H9 (cell line): ENCODE measurements at regions not wholly inside any gene's neighbourhood (a gene's known extent, or its start where the extent isn't known, plus 50 kb on each side); places are given as distances from the start of the nearest gene placed in this dataset.
A peak's percentile ranks its signal among the peaks of the same experiment; 100 is the strongest.

Experiments
- DNase-seq: peaks from one replicate; pipeline ENCODE4 v3.0.0-alpha.2; 2017
- H2AFZ ChIP-seq: one replicate; pipeline ENCODE4 v1.6.1; 2013; ENCODE audit warnings: mild to moderate bottlenecking, low read length, control low read depth, moderate library complexity
- H2AK5ac ChIP-seq: 2 replicates; pipeline ENCODE4 v1.6.1; 2013; ENCODE audit warnings: low read length, control low read depth, mixed read lengths; ENCODE audit not compliant: insufficient read length
- H2BK120ac ChIP-seq: one replicate; pipeline ENCODE4 v1.6.1; 2013; ENCODE audit warnings: low read depth, mild to moderate bottlenecking, low read length, control low read depth, inconsistent platforms; ENCODE audit not compliant: poor library complexity, severe bottlenecking
- H2BK12ac ChIP-seq: 2 replicates; pipeline ENCODE4 v1.6.1; 2013; ENCODE audit warnings: low read length, control low read depth, mixed read lengths, low read depth; ENCODE audit not compliant: insufficient read length
- H2BK15ac ChIP-seq: 2 replicates; pipeline ENCODE4 v1.6.1; 2013; ENCODE audit warnings: low read depth, low read length, control low read depth
- H2BK20ac ChIP-seq: one replicate; pipeline ENCODE4 v1.6.1; 2013; ENCODE audit warnings: low read depth, mild to moderate bottlenecking, low read length, control low read depth, inconsistent platforms; ENCODE audit not compliant: poor library complexity, severe bottlenecking
- H2BK5ac ChIP-seq: 2 replicates; pipeline ENCODE4 v1.6.1; 2013; ENCODE audit warnings: low read length, control low read depth, mixed read lengths; ENCODE audit not compliant: insufficient read length
- H3K14ac ChIP-seq: 2 replicates; pipeline ENCODE4 v1.6.1; 2013; ENCODE audit warnings: low read length, control low read depth; ENCODE audit not compliant: insufficient read depth
- H3K18ac ChIP-seq: 2 replicates; pipeline ENCODE4 v1.6.1; 2013; ENCODE audit warnings: low read depth, mild to moderate bottlenecking, mixed read lengths, low read length, control low read depth; ENCODE audit not compliant: insufficient read length
- H3K23ac ChIP-seq: 2 replicates; pipeline ENCODE4 v1.6.1; 2013; ENCODE audit warnings: low read length, control low read depth, mixed read lengths, low read depth; ENCODE audit not compliant: insufficient read length
- H3K23me2 ChIP-seq: 2 replicates; pipeline ENCODE4 v1.6.1; 2013; ENCODE audit warnings: low read depth, mild to moderate bottlenecking, mixed read lengths, low read length, control low read depth; ENCODE audit not compliant: insufficient read length, poor library complexity, severe bottlenecking
- H3K27ac ChIP-seq: 2 replicates; pipeline ENCODE4 v1.5.1; 2013; ENCODE audit warnings: low read length, control low read depth, mixed read lengths, low read depth; ENCODE audit not compliant: insufficient read length
- H3K27me3 ChIP-seq: 2 replicates; pipeline ENCODE4 v1.6.1; 2013; ENCODE audit warnings: low read length, control low read depth, inconsistent platforms; ENCODE audit not compliant: insufficient read depth
- H3K4ac ChIP-seq: 2 replicates; pipeline ENCODE4 v1.6.1; 2013; ENCODE audit warnings: low read depth, mild to moderate bottlenecking, control low read depth, inconsistent platforms, low read length, moderate library complexity
- H3K4me1 ChIP-seq: 2 replicates; pipeline ENCODE4 v1.6.1; 2013; ENCODE audit warnings: low read length, control low read depth, inconsistent platforms; ENCODE audit not compliant: insufficient read depth
- H3K4me2 ChIP-seq: 2 replicates; pipeline ENCODE4 v1.6.1; 2013; ENCODE audit warnings: low read length, control low read depth, mixed read lengths; ENCODE audit not compliant: insufficient read length, insufficient read depth
- H3K56ac ChIP-seq: 2 replicates; pipeline ENCODE4 v1.6.1; 2013; ENCODE audit warnings: low read depth, mild to moderate bottlenecking, mixed read lengths, low read length, control low read depth; ENCODE audit not compliant: insufficient read length
- H3K79me1 ChIP-seq: 2 replicates; pipeline ENCODE4 v1.6.1; 2013; ENCODE audit warnings: low read depth, mild to moderate bottlenecking, moderate library complexity, low read length, control low read depth, inconsistent platforms; ENCODE audit not compliant: insufficient read depth, poor library complexity, severe bottlenecking
- H3K79me2 ChIP-seq: 2 replicates; pipeline ENCODE4 v1.6.1; 2013; ENCODE audit warnings: low read length, control low read depth, inconsistent platforms; ENCODE audit not compliant: insufficient read depth
- H3K9ac ChIP-seq: 2 replicates; pipeline ENCODE4 v1.6.1; 2013; ENCODE audit warnings: low read length, control low read depth, mixed read lengths; ENCODE audit not compliant: insufficient read length; ENCODE audit errors: extremely low read depth
- H3K9me3 ChIP-seq: one replicate; pipeline ENCODE4 v1.6.1; 2013; ENCODE audit warnings: low read depth, low read length, inconsistent platforms; ENCODE audit not compliant: control insufficient read depth
- H3T11ph ChIP-seq: one replicate; pipeline ENCODE4 v1.6.1; 2013; ENCODE audit warnings: mild to moderate bottlenecking, low read length, control low read depth, inconsistent platforms
- H4K20me1 ChIP-seq: one replicate; pipeline ENCODE4 v1.6.1; 2013; ENCODE audit not compliant: control insufficient read depth, insufficient read length, insufficient read depth
- H4K5ac ChIP-seq: 2 replicates; pipeline ENCODE4 v1.6.1; 2013; ENCODE audit warnings: low read depth, mild to moderate bottlenecking, mixed read lengths, low read length, control low read depth; ENCODE audit not compliant: insufficient read length
- H4K8ac ChIP-seq: replicated peaks from 2 replicates; pipeline ENCODE4 v1.6.1; 2013; ENCODE audit warnings: low read length, control low read depth, mixed read lengths, low read depth; ENCODE audit not compliant: insufficient read length
- H4K91ac ChIP-seq: 2 replicates; pipeline ENCODE4 v1.6.1; 2013; ENCODE audit warnings: low read depth, mild to moderate bottlenecking, moderate library complexity, mixed read lengths, low read length, control low read depth; ENCODE audit not compliant: insufficient read length
- H3K27ac Mint-ChIP-seq, 3 experiments: 2 replicates in 2 of 3; 3 replicates in 1 of 3; pipeline ENCODE4 v1.8.0; 2020 to 2021; ENCODE audit warnings: mixed read lengths in 3 of 3, mild to moderate bottlenecking in 1 of 3, moderate library complexity in 1 of 3
- H3K27me3 Mint-ChIP-seq: 2 replicates; pipeline ENCODE4 v1.8.0; 2021; ENCODE audit warnings: low read depth, mild to moderate bottlenecking, moderate library complexity, mixed read lengths
- H3K36me3 Mint-ChIP-seq, 3 experiments: 2 replicates in 2 of 3; 3 replicates in 1 of 3; pipeline ENCODE4 v1.8.0; 2020 to 2021; ENCODE audit warnings: low read depth in 3 of 3, mixed read lengths in 3 of 3; ENCODE audit not compliant: insufficient read depth in 1 of 3
- H3K4me1 Mint-ChIP-seq, 2 experiments: 2 replicates each; pipeline ENCODE4 v1.8.0; 2020; ENCODE audit warnings: mixed read lengths in 2 of 2
- H3K4me3 Mint-ChIP-seq, 2 experiments: 2 replicates in 1 of 2; 3 replicates in 1 of 2; pipeline ENCODE4 v1.8.0; 2020 to 2021; ENCODE audit warnings: mild to moderate bottlenecking in 2 of 2, mixed read lengths in 2 of 2, moderate library complexity in 1 of 2
- H3K9me3 Mint-ChIP-seq, 2 experiments: 2 replicates in 1 of 2; 3 replicates in 1 of 2; pipeline ENCODE4 v1.8.0; 2020; ENCODE audit warnings: mild to moderate bottlenecking in 2 of 2, mixed read lengths in 2 of 2, moderate library complexity in 1 of 2
- CTCF ChIP-seq: fragments of 200-600 bp; sonication (generic); conservative IDR thresholded peaks from 3 replicates; pipeline ENCODE4 v1.8.0; 2021; ENCODE audit warnings: antibody characterized with exemption, mild to moderate bottlenecking
- WGBS: extraction: QIAGEN DNeasy Blood & Tissue Kit; methylation state at CpG from one replicate; pipeline ENCODE4 v1.1.7; 2013; ENCODE audit warnings: missing lambda C conversion rate, low lambda C conversion rate, mixed read lengths; ENCODE audit not compliant: insufficient read length; ENCODE audit errors: extremely low coverage; 5-methylcytosine and 5-hydroxymethylcytosine counted together

- H3K79me2 ChIP-seq, result no peaks in the 10 kb centered on the region
- H4K8ac ChIP-seq, result no peak overlapping the region
- no peaks in the 10 kb centered on the region; a peak in 2 of 5 replicates for H3K9me3 Mint-ChIP-seq
- H3K9ac ChIP-seq, result no peak overlapping the region
- no peaks in the 10 kb centered on the region for H3K9me3 ChIP-seq
- H3K4me1 ChIP-seq, result no peaks in the 10 kb centered on the region
- no peak overlapping the region for H2BK12ac ChIP-seq
- H4K91ac ChIP-seq, result no peak overlapping the region
- no peaks in the 10 kb centered on the region for H3K23me2 ChIP-seq
- DNase-seq, result no peak
- H3K27me3 ChIP-seq, result no peaks in the 10 kb centered on the region
- no peak overlapping the region for H3K18ac ChIP-seq
- H2BK5ac ChIP-seq, result no peak overlapping the region
- no peak overlapping the region for H2BK120ac ChIP-seq
- no peaks in the 10 kb centered on the region for H4K20me1 ChIP-seq
- no peak overlapping the region for H2BK20ac ChIP-seq
- H3K4me3 Mint-ChIP-seq, result no peak overlapping the region; a peak in 1 of 5 replicates
- no peak for TF ChIP-seq CTCF
- H2AFZ ChIP-seq, result no peak overlapping the region
- H4K5ac ChIP-seq, result no peak overlapping the region
- H3K79me1 ChIP-seq, result no peaks in the 10 kb centered on the region
- peaks cover 9 to 32% of the 10 kb centered on the region in 2 experiments for H3K4me1 Mint-ChIP-seq
- H3K27ac ChIP-seq, result no peak overlapping the region
- no peaks in the 10 kb centered on the region for H3K36me3 Mint-ChIP-seq
- H2AK5ac ChIP-seq, result no peak overlapping the region
- no peak overlapping the region for H3K23ac ChIP-seq
- H3K4ac ChIP-seq, result no peak overlapping the region
- no CpG with 5 or more reads among the region's 17 CpGs for WGBS
- H3T11ph ChIP-seq, result no peak overlapping the region
- no peak overlapping the region for H3K14ac ChIP-seq
- H3K27ac Mint-ChIP-seq, result peak overlapping the region in 1 of 3 experiments; percentile 59; a peak in 2 of 7 replicates
- H3K4me2 ChIP-seq, result no peak overlapping the region
- H3K27me3 Mint-ChIP-seq, result peaks cover 6% of the 10 kb centered on the region
- H3K56ac ChIP-seq, result no peak overlapping the region
- H2BK15ac ChIP-seq, result no peak overlapping the region
These were observed 92.1 kb downstream of the CEBPB start for GRCh38 chr20:50282592-50283241.
